ENCODE measurements at regions not wholly inside any gene's neighbourhood (a gene's known extent, or its start where the extent isn't known, plus 50 kb on each side); places are given as distances from the start of the nearest gene placed in this dataset.

DNA sequence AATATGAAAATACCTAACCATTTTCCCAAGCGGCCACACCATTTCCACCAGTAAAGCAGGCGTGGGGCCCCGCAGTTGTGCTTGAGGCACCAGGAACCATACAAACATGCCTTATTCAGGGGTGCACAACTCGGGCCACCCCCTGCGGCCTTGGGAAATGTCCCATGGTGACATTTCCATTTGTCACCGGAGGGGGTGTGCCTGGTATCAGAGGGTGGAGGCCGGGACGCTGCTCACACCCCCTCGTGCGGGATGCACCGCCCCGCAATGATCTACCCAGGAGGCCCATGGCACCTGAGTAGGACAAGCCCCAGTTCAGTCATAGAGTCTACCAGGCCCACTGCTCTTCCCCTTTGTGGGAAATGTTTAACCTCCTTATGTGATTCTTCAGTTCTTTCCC lies 218.8 kb downstream of the TEX29 start:
- no peak for DNase-seq (ENCODE audit: low read depth)

DNA sequence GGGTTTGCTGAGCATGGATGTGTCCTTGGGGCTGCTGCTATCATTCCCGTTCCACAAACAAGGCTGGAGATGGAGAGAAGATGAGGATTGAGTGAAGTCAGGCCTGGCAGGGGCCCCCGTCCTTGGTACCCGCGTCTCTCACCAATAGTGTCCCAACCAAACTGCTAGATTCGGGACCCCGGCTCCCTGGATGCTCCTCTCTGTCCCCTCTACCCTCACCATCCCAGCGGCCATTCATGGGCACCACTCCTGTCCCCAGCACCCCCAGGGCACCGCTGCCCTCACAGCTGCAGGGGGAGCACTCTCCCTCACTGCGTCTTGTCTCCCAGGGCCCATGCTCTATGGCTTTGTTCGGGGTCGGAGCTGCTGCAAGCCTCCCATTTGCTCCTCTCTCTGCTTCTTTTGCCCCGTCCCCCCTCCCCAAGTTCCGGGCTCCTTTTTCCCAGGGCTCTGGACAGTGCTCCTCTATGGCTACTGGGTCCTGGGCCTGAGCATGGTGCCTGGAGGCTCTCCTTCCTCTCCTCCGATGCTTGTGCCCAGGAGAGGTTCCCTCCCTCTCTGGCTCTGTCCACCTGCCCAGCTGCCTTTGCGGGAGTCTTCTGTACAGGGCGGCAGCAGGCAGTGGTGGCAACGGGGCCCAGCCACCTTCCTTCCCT lies 219.5 kb downstream of the TEX29 start:
- DNase-seq (ENCODE audit: low read depth): no peak

DNA sequence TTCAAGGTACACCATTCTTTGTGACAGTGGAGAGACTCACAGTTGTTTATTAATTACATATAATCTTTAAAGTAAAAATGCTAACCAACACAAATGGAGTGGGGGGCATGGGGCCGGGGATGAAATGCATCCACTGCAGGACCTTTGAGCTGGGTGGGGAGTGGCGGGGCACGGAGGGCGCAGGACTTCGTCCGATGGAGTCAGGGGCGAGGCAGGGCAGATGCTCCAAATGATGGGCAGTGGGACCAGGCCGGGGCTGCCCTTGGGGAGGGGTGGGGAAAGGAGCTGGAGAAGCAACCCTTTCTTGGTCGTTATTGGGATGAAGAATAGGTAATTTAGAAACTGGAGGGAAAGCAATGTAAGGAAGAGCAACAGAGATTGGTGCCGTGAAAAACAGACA lies 220.0 kb downstream of the TEX29 start:
- no peak for DNase-seq (ENCODE audit: low read depth)

DNA sequence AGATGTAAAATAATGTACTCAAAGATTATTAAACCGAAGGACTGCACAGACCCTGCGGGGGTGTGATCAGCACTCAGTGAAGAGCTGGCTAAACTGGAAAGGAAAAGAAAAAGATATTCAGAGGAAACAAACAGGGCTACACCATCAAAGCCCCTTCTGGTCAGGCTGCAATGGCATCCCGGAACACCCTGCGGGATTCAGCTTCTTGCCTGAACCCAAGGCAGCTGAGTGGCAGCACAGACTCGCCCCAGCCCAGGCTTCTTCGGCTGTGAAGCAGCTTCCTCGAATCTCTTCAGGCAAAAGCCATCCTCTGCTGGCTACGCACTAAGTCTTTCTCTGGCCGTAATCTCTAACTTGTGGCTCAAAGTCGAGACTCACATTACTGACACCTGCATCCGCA lies 220.9 kb downstream of the TEX29 start:
- no peak for DNase-seq (ENCODE audit: low read depth)

DNA sequence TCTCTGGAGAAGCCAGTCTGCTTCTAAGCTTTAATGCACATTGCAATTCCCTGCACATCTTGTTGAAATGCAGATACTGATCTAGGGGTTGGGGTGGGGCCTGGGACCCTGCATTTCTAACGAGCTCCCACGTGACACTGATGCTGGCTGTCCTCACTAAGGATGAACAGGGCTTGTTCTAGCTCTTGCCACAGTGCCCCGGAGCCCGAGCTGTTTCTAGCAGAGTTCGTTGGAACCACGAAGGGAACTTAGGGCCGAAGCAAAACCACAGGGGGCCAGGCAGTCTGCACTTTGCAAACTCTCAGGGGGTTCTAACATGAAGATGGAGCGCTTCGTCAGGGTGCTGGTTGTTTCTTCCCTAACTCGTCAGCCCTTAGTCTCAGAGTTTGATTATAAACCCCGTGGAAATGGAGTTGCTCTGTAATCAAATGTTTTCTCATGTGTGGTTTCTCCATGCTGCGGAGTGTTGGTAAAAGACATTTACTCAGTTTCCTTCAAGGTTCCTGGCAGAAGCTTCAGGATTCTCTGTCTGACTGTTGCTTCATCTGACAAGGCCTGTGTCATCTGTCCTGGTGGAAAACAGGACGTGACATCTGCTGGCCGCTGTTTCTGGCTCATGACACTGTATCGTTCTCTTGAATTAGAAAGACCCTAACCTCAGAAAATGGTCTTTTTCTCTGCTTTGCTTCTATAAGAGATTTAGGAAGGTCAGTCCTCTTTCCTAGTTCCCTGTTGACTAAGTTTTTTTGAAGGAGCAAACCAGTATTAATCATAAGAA lies 221.5 kb downstream of the TEX29 start:
- DNase-seq (ENCODE audit: low read depth): no peak

DNA sequence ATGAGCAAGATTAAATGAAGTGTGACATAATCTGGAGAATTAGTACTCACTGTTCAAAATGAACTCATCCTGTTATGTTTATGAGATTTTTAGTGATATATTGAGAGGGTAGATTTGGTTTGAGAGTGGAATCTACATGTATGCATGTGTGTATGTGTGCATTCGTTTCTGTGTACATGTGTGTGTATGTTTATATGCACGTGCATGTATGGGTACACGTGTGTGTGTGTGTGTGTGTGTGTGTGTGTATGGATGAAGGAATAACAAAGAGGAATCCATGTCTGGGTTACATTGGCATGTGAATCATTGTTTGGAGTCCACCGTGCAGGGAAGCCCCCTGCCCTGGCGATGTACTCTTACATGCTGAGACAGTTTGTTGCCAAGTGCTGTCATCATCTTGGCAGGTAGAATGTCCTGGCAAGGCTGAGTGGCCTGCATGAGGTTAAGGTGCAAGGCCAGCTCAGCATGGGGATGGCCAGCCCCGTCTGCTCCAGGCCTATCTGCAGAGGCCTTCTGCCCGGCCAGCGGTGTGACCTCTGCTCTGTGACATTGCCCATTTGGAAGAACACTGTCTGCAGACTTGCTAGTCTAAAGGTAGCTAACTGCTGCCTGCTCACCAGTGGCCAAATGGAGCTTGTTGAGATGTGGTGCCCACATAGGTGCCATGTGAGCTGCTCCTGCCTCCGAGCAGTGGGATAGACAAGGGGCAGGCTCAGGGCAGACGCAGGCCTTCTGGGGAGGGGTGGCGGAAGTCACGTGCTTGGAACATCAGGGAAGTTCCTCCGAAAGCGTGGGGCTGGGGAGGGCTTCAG lies 222.3 kb downstream of the TEX29 start:
- DNase-seq (ENCODE audit: low read depth): no peak

DNA sequence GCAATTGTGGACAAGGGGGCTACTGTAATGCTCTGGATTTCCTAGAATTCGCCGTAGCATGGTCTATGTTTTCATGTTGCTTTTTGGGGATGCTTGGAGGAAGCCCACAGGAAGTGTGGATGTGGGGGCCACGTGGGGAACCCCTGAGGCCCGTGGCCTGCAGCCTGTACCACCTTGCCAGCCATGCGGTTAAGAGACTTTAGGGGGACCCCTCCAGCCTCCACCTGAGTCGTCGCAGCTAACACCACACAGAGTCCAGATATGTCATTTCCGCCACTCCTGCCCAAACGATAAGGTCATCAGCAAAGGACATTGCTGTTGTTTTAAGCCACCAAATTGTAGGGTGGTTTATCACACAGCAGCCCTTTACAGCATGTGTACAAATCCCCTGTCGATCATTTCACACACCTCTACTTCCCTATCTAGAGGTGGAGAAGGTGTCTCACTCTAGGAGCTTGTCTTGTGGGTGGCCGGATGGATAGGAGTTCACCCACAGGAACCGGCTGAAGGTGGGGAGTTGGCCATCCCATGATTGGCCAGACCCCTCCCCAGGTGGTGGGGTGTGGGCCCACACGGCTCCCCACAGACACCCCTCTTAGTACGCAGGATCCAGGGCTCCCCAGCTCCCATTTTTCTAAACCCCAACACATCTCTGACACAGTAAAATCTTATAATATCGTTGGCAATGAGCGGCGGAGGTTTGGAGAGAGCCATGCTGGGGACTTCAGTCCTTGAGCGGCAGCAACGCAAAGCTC lies 226.7 kb downstream of the TEX29 start:
- no peak for DNase-seq (ENCODE audit: low read depth)

DNA sequence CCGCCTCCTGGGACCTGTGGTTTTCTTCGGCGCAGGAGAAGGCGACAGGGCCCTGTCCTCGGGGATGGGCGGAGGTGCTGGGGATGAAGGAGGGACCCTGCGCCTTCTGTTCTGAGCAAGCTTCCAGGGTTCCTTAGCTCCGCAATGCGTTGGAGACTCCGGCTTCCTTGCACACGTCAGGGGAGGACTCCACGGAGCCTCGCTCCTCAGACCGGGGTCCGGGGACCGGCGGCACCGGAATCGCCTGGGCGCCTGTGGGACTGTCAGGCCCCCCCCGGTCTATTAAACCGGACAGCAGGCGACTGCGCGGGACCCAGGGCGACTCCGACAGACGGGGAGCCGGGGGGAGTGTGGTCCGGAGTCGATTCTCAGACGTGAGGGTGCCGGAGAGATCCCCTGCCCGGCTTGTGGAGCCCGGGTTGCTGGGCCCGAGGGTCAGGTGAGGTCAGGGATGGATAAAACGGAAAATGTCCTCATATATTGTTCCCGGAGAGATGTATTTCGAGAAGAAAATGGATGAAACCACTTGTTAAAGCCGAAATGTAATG lies 227.4 kb downstream of the TEX29 start:
- no peak for DNase-seq (ENCODE audit: low read depth)

DNA sequence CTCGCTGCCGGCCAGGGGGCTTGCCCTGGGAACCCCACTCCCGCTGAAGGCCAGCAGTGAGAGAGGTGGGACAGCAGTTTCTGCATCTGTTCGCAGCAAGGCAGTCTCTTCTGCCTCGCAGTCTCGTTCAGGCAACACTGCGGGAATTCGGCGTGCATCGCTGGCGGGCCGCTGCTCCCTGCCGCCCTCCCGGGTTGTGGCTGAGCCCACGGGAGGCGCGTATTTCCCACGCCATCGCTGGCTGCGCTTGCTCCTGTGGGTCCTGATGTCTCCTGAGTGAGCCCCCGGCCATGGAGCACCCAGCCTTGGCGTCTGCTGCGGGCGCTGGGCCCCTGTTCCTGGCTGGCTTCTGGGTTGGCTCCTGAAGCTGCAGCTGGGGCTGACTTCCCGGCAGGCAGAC lies 227.9 kb downstream of the TEX29 start:
- DNase-seq (ENCODE audit: low read depth): no peak

DNA sequence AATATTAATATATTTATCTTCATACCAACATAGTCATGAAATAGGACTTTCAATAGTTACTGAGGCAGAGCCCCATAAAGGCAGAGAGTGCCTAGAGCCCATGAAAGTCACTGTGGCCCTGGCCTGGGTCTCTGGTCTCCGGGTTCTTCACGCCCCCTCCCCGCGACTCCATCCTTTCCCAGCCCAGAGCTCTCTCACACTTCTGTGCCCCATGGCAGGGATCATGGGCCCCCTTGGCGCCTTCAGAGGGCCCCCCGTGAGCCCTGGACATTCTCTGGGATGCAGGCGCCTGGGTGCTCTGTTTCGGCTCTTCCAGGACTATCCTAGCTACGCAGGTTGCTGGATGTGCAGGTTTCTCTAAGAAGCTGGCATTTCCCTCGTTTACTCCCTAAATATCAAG lies 228.4 kb downstream of the TEX29 start:
- DNase-seq (ENCODE audit: low read depth): no peak

DNA sequence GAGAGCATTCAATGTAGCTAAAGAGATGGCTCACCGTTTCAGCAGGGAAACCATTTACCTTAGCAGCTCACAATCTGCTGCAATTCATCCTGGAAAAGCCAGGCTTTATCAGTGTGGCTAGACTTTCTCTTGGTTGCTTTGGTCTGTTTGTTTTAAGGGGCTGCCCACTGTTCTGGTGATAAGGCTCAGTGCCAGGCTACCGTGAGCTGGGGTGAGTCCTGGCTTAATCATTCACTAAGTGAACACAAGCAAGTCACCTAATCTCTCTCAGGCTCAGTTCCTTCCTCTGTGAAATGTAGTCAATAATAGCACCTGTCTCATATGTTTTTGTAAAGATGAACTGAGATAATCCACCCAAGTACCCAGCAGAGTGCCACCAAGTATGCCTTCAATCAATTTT lies 229.0 kb downstream of the TEX29 start:
- no peak for DNase-seq (ENCODE audit: low read depth)

DNA sequence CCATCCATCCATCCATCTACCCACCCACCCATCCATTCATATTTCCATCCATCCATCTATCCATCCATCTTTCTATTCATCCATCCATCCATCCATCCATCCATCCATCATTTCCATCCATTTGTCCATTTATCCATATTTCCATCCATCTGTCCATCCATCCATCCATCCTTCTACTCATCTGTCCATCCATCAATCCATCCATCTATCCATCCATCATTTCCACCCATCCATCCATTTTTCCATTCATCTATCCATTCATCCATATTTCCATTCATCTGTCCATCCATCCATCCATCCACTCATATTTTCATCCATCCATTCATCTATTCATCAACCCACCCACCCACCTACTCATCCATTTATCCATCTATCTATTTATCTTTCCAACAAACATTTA lies 229.6 kb downstream of the TEX29 start:
- no peak for DNase-seq (ENCODE audit: low read depth)

DNA sequence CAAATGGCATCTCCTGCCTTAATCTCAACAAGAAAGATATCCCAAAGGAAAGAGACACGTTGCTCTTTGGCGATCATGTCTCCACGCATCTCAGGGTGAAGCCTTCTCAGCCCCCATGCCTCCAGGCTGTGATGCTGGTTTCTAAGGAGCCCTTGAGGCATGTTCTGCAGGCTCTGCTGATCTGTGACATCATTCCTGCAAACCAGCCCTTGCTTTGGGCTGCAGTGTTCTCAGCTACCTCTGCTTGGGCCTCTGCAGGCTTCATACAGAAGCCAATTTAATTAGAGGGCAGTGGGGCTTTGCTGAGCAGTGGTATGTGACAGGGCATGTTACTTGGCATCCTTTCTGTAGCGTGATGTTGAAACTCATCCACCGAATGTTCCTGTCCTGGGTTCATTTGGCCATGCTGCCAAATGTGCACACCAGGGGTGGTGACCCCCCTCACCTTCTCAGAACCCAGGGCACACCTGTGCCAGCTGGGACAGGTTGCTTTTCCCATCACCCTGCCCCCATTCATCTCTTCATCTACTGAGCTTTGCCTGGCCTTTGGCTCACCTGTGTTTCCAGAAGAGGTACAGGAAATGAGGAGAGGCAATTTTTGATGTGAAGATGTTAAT lies 230.9 kb downstream of the TEX29 start:
- no peak for DNase-seq (ENCODE audit: low read depth)

DNA sequence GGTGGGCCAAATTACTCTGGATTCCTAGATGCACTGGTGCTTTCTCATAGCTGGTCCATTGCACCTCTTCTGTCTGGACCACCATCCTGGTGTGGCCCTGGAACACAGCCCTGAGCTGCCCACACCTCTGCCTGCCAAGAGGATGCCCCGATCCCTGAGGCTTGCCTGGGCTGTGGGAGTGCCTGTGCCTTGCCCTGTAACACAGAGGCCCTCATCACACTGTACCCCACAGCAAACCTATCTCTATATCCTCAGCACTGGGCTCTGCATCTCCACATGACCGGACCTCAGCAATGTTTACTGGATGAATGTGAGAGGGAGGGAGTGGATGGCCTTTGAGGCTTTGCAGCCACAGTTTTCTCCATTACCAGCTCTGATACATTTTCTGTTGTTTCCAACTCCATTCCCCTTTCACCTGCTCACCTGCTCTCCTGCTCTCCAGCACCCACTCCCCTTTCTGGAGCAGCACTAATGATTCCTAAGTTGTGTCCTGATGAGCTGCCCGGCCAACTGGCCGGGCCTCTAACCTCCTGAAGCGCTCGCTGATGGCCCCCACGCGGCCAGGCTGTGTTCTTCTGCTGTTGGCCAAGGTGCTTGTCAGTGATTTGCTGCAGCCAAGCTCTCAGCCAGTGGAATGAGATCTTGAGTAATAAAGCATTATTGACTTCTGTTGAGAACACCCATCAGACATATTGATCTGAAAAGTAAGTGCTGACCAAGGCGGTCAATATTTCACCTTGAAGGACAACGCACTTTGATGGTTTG lies 232.6 kb downstream of the TEX29 start:
- no peak for DNase-seq (ENCODE audit: low read depth)

DNA sequence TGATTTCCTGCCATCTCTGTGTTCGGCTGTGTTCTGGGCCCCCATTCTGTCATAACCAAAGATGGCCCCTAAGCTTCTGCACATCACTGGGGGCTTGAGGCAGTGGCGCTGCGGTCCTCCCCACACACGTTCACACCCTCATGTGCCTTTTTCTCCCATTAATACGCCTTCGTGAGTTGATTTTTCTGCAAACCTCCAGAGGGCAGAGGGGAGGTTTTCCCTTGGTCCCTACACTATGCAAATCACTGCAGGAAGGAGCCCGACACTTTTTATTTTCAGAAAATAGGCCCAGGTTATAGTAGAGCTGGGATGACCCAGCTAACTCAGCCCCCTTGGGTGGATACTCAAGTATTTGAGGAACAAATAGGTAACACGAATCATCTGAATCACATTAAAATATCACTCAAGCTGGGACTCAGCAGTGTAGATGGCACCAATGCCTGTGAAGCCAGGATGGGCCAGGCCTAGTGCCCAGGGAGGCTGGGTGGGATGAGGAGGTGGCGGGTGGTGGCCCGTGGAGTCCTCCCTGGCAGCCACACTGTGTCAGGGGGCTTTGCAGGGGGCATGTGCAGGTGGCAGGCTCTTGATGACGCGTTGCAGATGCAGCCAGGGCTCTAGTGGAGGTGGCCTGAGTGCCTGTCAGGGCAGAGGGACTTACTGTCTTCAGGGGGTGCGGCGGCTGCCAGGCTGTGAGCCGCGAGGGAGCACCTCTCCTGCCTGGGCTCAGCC lies 234.3 kb downstream of the TEX29 start:
- DNase-seq (ENCODE audit: low read depth): no peak

DNA sequence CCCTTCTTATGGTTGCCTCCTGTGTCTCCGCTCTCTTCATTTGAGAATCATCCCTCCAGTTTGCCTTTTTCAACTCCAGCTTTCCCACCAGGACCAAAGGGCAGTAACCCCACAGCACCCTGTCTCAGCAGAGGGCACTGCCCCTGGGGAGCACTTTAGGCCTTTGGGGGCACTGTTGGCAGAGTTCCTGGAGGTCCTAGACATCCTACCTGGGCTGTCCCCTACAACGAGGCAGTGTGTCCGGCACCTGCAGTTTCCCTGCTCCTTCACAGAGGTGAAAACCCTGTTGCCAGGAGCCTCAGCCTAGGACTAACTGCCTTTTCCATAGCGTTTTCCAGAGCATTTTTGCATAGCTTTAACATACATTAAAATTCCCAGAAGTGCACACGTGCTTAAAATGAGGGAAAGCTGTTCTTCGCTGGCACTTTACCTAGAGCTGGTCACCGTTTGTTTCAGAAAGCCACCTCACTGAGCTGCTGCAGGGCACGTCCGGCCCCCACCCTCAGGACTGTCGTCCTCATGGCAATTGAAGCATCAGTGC lies 234.9 kb downstream of the TEX29 start:
- no peak for DNase-seq (ENCODE audit: low read depth)

DNA sequence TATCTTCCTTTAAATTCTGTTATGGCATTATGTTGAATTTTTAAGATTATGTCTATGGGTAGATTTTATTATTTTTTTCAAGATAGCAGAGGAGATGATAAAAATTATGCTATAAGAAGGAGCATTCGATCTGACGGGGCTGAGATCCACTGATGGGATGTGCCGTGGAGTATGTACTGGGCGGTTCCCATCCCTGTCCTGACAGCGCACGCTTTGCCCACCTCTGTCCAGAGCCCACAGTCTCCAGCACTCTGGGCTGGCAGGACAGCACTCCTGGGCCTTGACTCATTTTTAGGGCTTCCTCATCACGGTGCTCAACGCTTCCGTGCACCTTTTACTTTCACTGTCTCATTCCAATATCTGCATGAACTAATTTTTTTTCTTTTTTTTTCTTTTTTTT lies 235.5 kb downstream of the TEX29 start:
- no peak for DNase-seq (ENCODE audit: low read depth)

DNA sequence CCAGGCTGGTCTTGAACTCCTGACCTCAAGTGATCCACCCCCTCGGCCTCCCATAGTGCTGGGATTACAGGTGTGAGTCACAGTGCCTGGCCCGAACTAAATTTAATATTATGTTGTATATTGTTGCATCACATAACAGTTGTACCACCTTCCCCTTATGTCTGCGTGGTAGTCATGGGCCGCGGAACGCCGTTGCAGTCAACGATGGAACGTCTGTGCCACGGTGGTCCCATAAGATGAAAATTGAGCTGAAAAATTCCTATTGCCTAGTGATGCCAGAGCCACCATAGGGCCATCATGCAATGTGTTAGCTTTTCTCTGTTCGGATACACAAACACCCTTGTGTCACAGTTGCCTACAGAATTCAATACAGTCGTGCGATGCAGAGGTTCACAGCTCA lies 236.1 kb downstream of the TEX29 start:
- DNase-seq (ENCODE audit: low read depth): no peak

DNA sequence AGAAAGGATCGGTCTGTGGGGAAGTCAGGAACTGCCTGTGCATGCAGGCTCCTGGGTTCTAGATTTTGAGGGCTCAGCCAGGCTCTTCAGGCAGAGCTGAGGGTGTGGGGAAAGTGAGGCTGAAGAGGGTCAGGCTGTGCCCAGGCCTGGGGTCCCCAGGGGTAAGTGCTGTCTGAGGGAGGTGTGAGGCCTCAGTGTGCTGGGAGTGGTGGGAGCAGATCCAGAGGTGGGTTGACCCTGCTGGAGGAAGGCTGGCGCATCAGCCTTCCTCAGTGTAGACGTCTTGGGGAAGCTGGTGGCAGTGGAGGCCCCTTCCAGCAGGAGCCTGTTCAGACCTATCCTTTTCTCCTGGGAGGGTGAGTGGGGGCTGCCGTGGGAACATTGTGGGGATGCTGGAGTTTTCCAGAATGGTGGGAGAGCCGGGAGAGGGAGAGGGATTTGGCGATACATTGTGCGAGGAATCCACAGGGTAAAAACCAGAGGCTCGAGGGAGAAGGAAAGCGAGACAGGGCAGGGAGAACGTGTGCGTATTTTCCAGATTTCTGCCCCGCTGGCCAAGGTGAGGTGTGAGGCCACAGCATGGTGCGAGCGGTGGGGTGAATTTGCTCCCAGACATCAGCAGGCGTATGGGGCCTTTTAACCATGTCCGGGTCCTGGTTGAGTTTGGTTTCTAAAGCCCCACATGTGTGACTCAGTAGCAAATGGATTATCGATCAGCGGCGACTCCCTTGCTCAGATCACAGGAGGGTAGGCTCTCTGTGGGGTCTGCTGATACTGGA lies 237.7 kb downstream of the TEX29 start:
- DNase-seq (ENCODE audit: low read depth): no peak

Data from fibroblast of gingiva (primary cell).